Stimulated activated CD8-positive, alpha-beta memory T cell treated with anti-CD3 and anti-CD28 coated beads, Interleukin-15, amount 100 ng/mL, for 48 hours (primary cell): ENCODE measurements at regions not wholly inside any gene's neighbourhood (a gene's known extent, or its start where the extent isn't known, plus 50 kb on each side); places are given as distances from the start of the nearest gene placed in this dataset.

Source experiments
- DNase-seq, 2 donors: peaks; one replicate each; pipeline ENCODE4 v3.0.0-alpha.2; 2020; ENCODE audit warnings: low read depth in 2 of 2

DNA sequence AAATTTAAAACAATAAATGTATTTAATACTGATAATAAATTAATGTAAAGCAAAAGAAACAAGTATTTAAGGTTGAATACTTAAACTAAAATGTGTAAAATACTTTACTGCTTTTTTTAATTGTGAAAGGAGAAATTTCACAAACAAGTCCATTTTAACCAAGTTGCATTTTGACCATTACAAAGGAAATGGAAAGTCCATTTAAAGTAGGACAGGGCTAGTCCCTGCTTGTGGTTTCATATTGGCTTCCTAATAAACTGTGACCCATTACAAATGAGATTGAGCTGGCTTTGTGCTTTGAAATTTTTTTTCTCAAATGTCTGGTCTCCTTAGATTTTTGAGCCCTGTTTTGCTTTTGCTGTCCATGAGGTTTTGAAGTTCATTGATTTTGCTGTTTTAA is 527.6 kb downstream of the MAFB start:
- no peak for DNase-seq

DNA sequence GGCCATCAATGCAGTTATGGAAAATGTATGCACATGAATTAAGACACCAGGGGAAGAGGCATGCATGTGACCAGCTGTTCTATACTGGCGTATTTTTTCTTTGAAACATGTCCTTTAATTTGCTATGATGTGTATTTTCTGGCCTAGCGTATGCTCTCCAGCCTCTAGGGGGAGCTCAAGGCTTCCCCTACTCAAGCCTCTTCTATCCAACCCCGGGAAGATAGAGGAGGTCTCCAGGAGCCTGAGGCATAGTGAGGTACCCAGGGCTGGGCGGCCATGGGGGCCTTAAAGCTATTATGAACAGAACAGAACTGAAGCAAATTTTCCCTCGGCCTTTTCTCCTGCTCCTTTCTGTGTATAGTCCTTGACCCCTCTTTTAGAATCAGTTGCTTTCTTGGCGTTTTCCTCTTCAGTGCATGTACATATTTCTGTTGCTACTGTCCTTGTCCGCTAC is 528.9 kb downstream of the MAFB start:
- peak in 1 of 2 donors; percentile 11 for DNase-seq

- no peak for DNase-seq
Measured at GRCh38 chr20:40159276-40159675, 529.8 kb downstream of the MAFB start.

- no peak for DNase-seq
Measured at GRCh38 chr20:40156600-40157317, 532.3 kb downstream of the MAFB start.

DNA sequence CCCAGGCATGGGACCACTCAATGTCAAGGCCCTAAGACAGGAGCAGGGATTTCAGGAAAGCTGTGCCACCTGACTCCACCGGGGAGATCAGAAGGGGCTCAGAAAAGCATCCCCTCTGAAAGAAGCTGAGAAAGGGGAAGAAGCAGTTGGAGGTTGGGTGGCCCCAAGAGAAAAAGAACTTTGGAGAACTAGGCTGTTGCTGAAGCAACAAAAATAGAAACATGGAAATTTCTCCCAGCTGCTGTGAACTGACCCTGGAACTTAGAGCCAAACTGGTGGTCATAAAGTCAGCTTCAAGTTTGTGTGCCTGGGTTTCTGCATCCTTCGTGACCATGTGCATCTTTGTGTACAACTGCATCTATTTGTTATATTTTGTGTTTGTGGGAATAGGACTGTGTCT is 534.5 kb downstream of the MAFB start:
- no peak for DNase-seq

- no peak for DNase-seq
Measured at GRCh38 chr20:40148886-40149285, 540.1 kb downstream of the MAFB start.

DNA sequence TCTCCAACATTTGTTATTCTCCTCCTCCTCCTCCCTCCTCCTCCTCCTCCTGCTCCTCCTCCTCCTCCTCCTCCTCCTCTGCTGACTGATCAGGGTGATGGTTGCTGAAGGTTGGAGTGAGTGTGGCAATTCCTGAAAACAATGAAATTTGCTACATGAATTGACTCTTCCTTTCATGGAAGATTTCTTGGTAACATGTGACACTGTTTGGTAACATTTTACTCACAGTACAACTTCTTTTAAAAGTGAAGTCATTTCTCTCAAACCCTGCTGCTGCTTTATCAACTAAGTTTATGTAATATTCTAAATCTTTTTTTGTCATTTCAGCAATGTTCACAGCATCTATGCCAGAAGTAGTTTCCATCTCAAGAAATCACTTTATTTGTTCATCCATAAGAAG is 543.0 kb downstream of the MAFB start:
- no peak for DNase-seq

- DNase-seq, result no peak
Measured at GRCh38 chr20:40144581-40144980, 544.5 kb downstream of the MAFB start.

GRCh38 chr20:40134176-40134575 is 554.9 kb downstream of the MAFB start:
- DNase-seq, result no peak

DNA sequence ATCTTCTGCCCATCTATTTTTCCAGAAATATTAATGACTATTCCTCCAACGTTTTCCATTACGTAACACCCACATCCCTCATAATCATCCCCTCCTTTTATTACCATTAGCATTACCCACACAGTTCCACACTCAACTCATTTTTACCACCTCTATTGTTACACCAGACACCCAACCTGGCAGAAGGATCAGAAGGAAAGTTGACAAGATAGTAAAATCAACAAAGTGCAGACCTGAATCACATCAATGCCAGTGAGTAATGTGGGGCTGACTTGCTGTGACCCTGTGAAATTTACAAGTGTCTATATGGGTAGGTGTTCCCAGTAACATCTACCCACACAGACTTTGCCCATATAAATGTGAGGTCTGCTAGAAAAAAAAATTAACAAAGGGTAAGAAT is 568.2 kb downstream of the MAFB start:
- DNase-seq, result no peak

DNA sequence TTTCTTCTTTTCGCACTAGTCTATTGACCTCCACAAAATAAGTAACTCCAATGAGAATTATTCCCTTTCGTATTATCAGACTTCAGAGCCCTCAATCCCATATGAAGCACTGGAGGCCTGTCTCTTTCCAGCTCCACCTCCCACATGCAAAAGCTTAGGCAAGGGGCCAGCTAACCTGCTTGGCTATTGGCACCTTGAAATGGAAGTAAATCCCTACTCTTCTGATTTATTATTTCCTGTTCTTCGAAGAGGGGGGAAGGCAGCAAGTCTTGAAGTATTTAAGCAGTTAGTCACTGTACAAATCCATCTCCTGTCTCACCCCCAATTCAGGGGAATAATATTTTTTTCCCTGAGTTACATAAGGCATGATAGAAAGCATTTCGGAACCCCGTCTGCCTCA is 577.8 kb downstream of the MAFB start:
- no peak for DNase-seq

GRCh38 chr20:40110311-40110831 is 578.7 kb downstream of the MAFB start:
- DNase-seq, result no peak

DNA sequence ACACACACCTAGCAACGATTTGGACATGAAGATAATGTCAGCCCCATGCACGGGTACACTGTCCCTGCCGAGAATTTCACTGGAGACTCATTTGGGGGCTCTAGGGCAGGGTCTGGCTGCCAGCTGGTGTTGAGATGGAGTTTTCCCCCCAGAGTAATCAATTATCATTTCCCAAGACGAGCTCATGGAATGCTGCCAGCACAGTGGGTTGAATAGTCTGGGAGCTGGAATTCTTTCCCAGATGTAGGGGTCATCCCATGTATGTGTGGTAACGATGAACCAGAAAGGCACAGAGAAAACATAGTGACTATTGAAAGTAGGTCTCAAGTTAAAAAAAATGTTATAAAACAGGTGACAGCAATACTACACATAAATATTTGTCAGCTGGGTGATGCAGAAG is 579.9 kb downstream of the MAFB start:
- no peak for DNase-seq

DNA sequence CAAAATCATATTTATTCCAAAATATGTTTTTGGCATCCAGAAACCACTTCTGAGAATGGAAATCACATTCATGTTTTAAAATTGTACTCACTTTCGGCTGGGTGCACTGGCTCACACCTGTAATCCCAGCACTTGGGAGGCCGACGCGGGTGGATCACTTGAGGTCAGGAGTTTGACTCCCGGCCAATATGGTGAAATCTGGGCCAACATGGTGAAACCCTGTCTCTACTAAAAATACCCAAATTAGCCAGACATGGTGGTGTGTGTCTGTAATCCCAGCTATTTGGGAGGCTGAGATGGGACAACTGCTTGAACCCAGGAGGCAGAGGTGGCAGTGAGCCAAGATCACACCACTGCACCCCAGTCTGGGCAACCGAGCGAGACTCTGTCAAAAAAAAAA is 580.7 kb downstream of the MAFB start:
- DNase-seq, result no peak

DNA sequence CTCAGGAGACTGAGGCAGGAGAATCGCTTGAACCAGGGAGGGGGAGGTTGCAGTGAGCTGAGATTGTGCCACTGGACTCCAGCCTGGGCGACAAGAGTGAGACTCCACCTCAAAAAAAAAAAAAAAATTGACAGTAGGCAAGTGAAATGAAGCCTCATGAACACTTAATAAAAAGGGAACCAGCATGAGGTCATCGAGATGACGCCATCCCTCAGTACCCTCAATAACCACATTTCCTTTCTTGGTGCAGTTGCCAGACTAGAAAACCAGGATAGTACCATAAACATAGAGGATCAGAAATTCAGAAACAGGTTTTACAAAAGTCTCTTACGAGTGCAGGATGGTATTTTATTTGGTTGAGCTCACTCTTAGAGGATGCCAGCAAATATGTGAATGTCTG is 584.1 kb downstream of the MAFB start:
- no peak for DNase-seq

DNA sequence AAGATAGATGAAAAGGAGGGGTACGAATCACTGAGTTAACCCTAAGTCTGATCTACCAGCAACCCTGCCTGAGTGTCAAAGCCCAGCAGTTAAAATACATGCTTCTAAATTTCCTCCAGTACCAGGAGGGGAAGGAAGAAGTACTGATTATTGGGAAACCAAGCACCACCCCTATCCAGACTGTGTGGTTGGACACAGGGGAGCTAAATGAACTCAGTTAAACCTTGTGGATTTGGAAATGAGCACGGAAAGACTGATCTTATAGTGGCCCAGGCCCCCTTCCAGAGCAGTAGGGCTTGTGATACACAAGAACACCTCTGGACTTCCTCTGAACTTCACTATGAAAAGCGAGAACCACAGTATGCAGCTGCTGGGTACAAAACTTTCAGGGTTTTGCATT is 585.6 kb downstream of the MAFB start:
- no peak for DNase-seq

- DNase-seq, result no peak
Measured at GRCh38 chr20:40101560-40101959, 587.5 kb downstream of the MAFB start.

DNA sequence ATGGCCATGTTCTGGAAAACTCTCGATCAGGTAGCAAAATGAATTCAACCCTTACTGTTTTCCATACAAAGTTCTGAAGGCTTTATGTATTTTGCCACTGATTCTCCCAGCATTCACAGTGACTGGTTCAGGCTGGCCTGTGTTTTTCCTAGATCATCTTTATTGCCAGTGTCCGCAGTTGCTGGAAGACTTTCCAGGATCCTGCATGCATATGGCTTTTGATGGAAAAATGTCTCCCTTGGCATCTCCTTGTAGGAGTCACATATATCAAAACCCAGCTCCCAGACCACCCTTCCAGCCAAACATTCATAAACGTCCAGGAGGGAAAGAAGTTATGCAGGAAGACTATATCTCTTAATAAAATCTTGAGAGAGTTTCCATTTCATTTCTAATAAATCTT is 588.8 kb downstream of the MAFB start:
- DNase-seq, result no peak

DNA sequence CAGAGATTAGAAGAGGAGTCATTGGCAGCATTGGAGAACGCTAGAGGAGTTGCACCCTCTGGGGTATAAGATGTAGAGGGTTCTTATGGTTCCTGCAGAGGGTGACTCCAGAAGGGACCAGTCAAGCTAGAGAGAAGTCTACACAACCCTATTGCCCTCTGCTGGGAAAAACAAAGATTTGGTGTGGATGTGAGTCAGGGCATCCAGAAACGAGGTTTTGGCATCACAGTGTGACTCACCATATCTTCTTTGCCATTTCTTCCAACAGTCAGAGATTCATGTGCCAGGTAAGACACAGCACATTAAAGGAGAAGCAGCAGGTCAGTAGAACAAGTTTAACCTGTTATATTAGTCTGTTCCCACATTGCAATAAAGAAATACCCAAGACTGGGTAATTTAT is 598.8 kb downstream of the MAFB start:
- no peak for DNase-seq

- DNase-seq, result no peak
Measured at GRCh38 chr20:40087496-40087895, 601.5 kb downstream of the MAFB start.

DNA sequence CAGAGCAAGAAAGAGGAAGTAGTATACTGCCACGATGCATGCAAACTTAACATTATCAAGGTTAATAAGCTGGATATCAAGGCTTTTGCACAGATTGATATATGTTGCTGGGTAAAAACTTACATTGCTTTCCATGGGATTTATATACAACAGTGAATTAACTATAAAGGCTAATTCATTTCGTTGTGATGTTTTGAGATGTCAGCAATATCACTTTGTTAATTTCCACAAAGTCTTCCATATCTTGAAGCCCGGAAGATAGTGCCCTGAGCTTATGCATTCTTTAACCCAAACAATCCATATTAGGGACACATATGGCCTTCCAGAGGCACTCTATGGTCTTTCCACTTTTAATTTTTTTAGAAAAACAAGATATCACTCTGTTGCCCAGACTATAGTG is 603.5 kb downstream of the MAFB start:
- no peak for DNase-seq

DNA sequence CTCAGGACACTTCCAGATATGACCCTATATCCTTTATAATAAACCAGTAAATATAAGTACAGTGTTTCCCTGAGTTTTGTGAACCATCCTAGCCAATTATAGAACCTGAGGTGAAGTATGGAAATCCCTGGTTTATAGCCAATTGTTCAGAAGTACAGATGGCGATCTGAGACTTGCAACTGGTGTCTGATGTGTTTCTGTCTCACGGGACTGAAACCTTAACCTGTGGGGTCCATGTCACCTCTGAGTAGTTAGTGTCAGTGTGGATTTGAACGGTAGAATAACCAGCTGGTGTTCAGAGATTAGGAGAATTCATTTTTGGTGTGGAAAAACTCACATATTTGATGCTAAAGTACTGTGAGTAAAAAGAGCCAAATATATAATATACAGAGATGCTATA is 606.6 kb downstream of the MAFB start:
- DNase-seq, result no peak

DNA sequence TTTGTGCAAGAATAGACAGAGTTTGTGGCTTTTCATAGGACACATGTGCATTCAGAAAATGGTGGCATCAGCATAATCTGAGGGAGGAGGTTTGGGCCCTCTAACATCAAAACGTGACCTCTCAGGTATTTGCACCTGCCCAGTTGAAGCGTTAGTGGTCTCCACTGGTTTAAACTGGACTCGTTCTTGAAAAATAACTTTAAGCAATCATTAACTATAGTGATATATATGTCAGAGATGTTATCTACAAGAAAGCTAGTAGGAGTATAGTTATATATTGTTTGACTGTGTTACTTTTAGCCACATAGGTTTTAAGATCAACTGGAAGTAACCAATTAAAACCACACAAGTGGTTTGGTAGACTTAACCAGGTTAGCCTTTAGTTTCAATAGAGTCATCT is 607.4 kb downstream of the MAFB start:
- DNase-seq, result no peak

DNA sequence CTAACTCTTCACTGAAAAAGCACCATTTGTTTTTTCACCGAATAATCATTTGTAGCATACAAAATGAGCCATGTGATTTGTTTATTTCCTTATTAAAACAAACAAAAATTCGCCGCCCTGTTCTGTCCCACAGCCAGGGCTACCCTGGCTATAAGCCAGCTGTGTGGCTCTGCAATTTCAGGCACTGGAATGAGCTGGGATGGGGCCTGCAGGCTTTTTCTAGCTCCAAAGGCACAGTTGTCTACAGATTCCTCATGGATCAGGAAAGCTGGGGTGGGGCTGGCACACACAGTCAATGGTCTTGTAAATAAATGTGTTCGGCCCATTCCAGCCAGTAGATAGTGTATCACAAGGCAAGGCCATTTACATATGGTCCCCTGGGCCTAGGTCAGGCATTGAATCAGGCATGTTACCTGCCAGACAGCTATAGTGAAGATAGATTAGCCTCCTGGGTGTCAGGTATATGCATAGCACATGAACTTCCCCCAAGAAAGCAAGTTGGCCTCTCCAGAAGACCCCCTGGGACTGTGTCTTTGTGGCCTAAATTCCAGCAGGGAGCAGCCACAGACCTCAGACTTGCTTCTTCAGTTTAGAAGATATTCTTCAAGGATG is 608.9 kb downstream of the MAFB start:
- DNase-seq, result no peak
